ENCODE measurements at regions not wholly inside any gene's neighbourhood (a gene's known extent, or its start where the extent isn't known, plus 50 kb on each side); places are given as distances from the start of the nearest gene placed in this dataset.

DNA sequence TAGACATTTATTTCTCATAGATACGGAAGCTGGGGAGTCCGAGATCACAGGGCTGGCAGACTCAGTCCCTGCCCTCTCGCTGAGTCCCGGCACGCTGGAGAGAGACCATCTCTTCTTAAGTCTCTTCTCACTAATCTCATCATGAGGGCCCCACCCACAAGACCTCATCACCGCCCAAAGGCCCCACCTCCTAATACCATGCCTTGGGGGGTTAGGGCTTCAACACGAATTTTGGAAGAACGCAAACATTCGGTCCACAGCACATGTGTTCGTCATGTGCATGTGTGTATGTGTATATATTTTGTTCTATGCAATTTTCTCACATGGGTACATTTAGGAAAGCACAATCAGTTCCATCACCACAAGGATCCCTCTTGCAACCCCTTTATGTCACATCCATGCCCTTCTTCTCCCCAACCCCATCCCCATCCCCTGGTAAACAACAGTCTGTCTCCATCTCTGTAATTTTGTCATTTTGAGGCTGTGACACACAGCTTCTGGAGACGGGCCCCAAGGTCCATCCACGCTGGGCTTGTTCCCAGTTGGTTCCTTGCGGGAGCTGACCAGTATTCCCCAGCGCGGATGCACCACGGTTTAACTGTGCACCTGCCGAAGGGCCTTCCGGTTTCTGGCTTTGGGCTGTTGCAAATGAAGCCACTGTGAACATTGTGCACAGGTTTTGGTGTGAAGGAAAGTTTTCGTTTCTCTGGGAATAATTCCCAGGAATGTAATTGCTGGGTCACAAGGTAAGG lies 317.5 kb upstream of the DIO3 start:
- Histone ChIP-seq H3K9ac (ENCODE audit: low read length) (no peak overlapping the region), H3K9me2 (replicated peaks; ENCODE audit: insufficient read depth, low read length) (no peaks in the 10 kb centered on the region), H3K27ac (ENCODE audit: low read length) (no peak overlapping the region), H2AFZ (ENCODE audit: low read length) (no peak overlapping the region), H3K79me2 (ENCODE audit: low read length) (no peaks in the 10 kb centered on the region), H3K27me3 (replicated peaks; ENCODE audit: insufficient read depth, low read length) (peaks cover 19% of the 10 kb centered on the region), H3K36me3 (replicated peaks; ENCODE audit: insufficient read depth, low read length) (no peaks in the 10 kb centered on the region), H3F3A (ENCODE audit: insufficient read depth, low read length) (no peaks in the 10 kb centered on the region), H3K4me2 (ENCODE audit: low read depth, low read length) (no peak overlapping the region), H3K4me1 (ENCODE audit: low read length) (no peaks in the 10 kb centered on the region), H3K4me3 (ENCODE audit: low read length) (no peak overlapping the region), H4K20me1 (ENCODE audit: insufficient read depth, low read length) (no peaks in the 10 kb centered on the region), H3K9me3 (replicated peaks; ENCODE audit: insufficient read depth, low read length) (no peaks in the 10 kb centered on the region)
- DNase-seq, result no peak
- TF ChIP-seq, protein P1, sequence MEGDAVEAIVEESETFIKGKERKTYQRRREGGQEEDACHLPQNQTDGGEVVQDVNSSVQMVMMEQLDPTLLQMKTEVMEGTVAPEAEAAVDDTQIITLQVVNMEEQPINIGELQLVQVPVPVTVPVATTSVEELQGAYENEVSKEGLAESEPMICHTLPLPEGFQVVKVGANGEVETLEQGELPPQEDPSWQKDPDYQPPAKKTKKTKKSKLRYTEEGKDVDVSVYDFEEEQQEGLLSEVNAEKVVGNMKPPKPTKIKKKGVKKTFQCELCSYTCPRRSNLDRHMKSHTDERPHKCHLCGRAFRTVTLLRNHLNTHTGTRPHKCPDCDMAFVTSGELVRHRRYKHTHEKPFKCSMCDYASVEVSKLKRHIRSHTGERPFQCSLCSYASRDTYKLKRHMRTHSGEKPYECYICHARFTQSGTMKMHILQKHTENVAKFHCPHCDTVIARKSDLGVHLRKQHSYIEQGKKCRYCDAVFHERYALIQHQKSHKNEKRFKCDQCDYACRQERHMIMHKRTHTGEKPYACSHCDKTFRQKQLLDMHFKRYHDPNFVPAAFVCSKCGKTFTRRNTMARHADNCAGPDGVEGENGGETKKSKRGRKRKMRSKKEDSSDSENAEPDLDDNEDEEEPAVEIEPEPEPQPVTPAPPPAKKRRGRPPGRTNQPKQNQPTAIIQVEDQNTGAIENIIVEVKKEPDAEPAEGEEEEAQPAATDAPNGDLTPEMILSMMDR (IDR thresholded peaks at IDR 0.05; ENCODE audit: low read length), result no peak
- TF ChIP-seq EZH2phosphoT487 (IDR thresholded peaks at IDR 0.05; ENCODE audit: low read length), result no peak
- TF ChIP-seq EZH2 (optimal IDR thresholded peaks at IDR 0.05; ENCODE audit: low read depth, low read length), result no peak

DNA sequence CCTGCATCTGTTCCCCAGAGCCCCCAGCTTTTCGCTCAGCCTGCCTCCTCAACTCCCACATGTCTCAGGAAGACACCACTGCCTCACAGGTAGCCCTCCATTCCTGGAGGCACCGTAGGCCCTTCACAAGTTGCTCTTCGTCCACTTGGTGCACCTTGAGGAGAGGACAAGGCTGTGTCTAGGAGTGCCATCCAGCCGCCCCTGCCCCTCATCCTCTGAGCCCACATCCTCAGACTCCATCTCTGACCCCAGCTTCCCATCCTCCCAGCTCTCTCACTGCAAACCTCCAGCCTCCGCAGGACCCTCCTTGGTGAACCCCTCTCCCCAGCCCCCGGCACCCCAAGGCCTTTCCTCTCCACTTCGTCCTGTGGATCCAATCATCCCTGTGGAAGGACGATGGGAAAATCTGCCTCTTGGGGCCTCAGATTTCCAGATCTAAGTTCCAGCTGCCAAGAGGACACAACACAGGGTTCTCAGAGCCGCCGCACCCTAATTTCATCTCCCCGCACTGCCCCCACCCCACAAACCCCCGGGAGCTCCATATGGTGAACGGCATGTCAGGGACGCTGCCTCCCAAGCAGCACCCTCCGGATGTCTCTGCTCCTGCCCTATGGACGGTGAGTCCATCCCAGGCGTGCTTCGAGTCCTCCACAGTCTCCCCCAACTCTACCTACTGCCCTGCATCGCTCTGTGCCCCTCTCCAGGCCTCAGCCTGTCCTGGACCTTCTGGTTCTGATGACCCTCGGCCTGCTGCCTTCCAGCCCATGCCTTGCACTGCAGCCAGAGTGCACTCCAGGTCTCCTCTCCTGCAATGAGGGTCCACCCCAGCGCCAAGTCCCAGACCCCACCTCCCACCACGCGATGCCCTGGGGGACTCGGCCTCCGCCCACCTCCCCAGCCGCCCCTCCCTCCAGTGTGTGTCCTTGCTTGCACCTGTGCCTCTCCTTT lies 314.1 kb upstream of the DIO3 start:
- Histone ChIP-seq H3K9ac (ENCODE audit: low read length) (no peak overlapping the region), H3K4me1 (ENCODE audit: low read length) (no peaks in the 10 kb centered on the region), H3K27me3 (replicated peaks; ENCODE audit: insufficient read depth, low read length) (peaks cover 19% of the 10 kb centered on the region), H3K27ac (ENCODE audit: low read length) (no peak overlapping the region), H3K9me3 (replicated peaks; ENCODE audit: insufficient read depth, low read length) (no peaks in the 10 kb centered on the region), H3K79me2 (ENCODE audit: low read length) (no peaks in the 10 kb centered on the region), H4K20me1 (ENCODE audit: insufficient read depth, low read length) (no peaks in the 10 kb centered on the region), H3F3A (ENCODE audit: insufficient read depth, low read length) (no peaks in the 10 kb centered on the region), H2AFZ (ENCODE audit: low read length) (no peak overlapping the region), H3K4me2 (ENCODE audit: low read depth, low read length) (no peak overlapping the region), H3K9me2 (replicated peaks; ENCODE audit: insufficient read depth, low read length) (no peaks in the 10 kb centered on the region), H3K36me3 (replicated peaks; ENCODE audit: insufficient read depth, low read length) (no peaks in the 10 kb centered on the region), H3K4me3 (ENCODE audit: low read length) (no peak overlapping the region)
- TF ChIP-seq EZH2 (optimal IDR thresholded peaks at IDR 0.05; ENCODE audit: low read depth, low read length) (no peak), EZH2phosphoT487 (IDR thresholded peaks at IDR 0.05; ENCODE audit: low read length) (no peak)
- TF ChIP-seq, protein P1 (IDR thresholded peaks at IDR 0.05; ENCODE audit: low read length), result no peak
- DNase-seq, result no peak

DNA sequence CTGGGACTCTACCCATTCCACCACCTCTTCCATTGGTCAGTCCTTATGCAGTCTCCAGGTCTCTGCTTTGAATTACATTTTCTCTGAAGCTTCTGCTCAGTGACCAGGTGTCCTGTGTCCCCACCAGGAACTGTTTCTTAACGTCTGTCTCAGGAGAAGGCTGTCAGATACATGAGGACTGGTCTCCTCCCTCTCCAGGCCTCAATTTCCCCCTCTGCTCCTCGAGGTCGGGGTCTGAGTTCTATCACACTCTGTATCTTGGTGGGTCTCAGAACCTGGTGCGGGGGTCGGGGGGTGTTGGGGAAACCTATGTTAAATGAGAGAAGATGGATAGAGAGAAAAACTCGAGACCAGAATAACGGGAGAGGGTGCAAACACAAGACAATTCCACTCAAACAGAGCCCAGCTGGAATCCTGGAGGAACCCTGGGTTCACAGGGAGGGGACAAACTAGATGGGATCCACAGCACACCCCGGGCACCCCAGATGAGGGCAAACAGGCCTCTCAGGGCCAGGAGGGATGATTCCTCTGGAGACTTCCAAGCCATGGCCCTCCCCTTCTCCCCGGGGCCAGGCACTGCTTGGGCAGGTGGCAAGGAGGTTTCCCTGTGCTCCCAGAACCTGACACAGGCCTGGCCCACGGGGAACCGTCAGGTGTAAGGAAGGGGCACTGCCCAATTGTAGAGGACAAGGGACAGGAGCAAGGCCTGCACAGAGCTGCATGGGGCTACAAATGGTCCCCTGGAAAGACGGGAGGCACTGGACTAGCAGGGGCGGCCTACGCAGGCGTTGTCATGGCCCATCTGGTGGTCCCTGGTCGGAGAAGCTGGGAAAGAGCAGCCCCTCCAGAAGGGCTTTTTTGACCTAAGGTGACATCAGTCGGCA lies 313.2 kb upstream of the DIO3 start:
- H3K79me2 ChIP-seq (ENCODE audit: low read length), result no peaks in the 10 kb centered on the region
- H2AFZ ChIP-seq (ENCODE audit: low read length), result no peak overlapping the region
- H3K9me2 ChIP-seq (replicated peaks; ENCODE audit: insufficient read depth, low read length), result no peaks in the 10 kb centered on the region
- no peaks in the 10 kb centered on the region for H4K20me1 ChIP-seq (ENCODE audit: insufficient read depth, low read length)
- TF ChIP-seq, protein P1 (IDR thresholded peaks at IDR 0.05; ENCODE audit: low read length), result no peak
- no peak overlapping the region for H3K4me3 ChIP-seq (ENCODE audit: low read length)
- H3K4me1 ChIP-seq (ENCODE audit: low read length), result no peaks in the 10 kb centered on the region
- no peak overlapping the region for H3K27ac ChIP-seq (ENCODE audit: low read length)
- no peak overlapping the region for H3K9ac ChIP-seq (ENCODE audit: low read length)
- no peak overlapping the region for H3K4me2 ChIP-seq (ENCODE audit: low read depth, low read length)
- peaks cover 19% of the 10 kb centered on the region for H3K27me3 ChIP-seq (replicated peaks; ENCODE audit: insufficient read depth, low read length)
- DNase-seq, result no peak
- no peaks in the 10 kb centered on the region for H3F3A ChIP-seq (ENCODE audit: insufficient read depth, low read length)
- H3K9me3 ChIP-seq (replicated peaks; ENCODE audit: insufficient read depth, low read length), result no peaks in the 10 kb centered on the region
- no peaks in the 10 kb centered on the region for H3K36me3 ChIP-seq (replicated peaks; ENCODE audit: insufficient read depth, low read length)

Measured in MM.1S (cell line).